ENCODE measurements at regions not wholly inside any gene's neighbourhood (a gene's known extent, or its start where the extent isn't known, plus 50 kb on each side); places are given as distances from the start of the nearest gene placed in this dataset.

- H2BK20ac ChIP-seq (ENCODE audit: low read depth, low read length, poor library complexity, severe bottlenecking), result no peak overlapping the region
- no peaks in the 10 kb centered on the region for H3K79me1 ChIP-seq (ENCODE audit: insufficient read depth, low read depth, low read length, poor library complexity, severe bottlenecking)
- no peaks in the 10 kb centered on the region for H3K79me2 ChIP-seq (ENCODE audit: insufficient read depth, low read length)
- H3K4ac ChIP-seq (ENCODE audit: low read depth, low read length), result no peak overlapping the region
- no peak overlapping the region for H2BK120ac ChIP-seq (ENCODE audit: low read depth, low read length, poor library complexity, severe bottlenecking)
- Mint-ChIP-seq H3K4me3 (no peak overlapping the region), H3K4me1 (no peaks in the 10 kb centered on the region), H3K36me3 (ENCODE audit: insufficient read depth in 1 of 3, low read depth in 3 of 3) (peaks cover 0 to 6% (median 0%) of the 10 kb centered on the region in 3 experiments; a peak in 2 of 7 replicates), H3K9me3 (peaks cover 3 to 12% of the 10 kb centered on the region in 2 experiments; a peak in 3 of 5 replicates), H3K27ac (peak overlapping the region in 1 of 3 experiments; percentile 70; a peak in 1 of 7 replicates), H3K27me3 (ENCODE audit: low read depth) (peaks cover 15% of the 10 kb centered on the region)
- no peak overlapping the region for H3K18ac ChIP-seq (ENCODE audit: insufficient read length, low read depth, low read length)
- H2BK12ac ChIP-seq (ENCODE audit: insufficient read length, low read depth, low read length), result no peak overlapping the region
- H3K23me2 ChIP-seq (ENCODE audit: insufficient read length, low read depth, low read length, poor library complexity, severe bottlenecking), result no peaks in the 10 kb centered on the region
- DNase-seq, result no peak
- H3K14ac ChIP-seq (ENCODE audit: insufficient read depth, low read length), result no peak overlapping the region
- H4K91ac ChIP-seq (ENCODE audit: insufficient read length, low read depth, low read length), result no peak overlapping the region
- no peak overlapping the region for H4K5ac ChIP-seq (ENCODE audit: insufficient read length, low read depth, low read length)
- no peak overlapping the region for H3K4me2 ChIP-seq (ENCODE audit: insufficient read depth, insufficient read length, low read length)
- no peak overlapping the region for H3T11ph ChIP-seq (ENCODE audit: low read length)
- no peak overlapping the region for H3K23ac ChIP-seq (ENCODE audit: insufficient read length, low read depth, low read length)
- no peaks in the 10 kb centered on the region for H3K4me1 ChIP-seq (ENCODE audit: insufficient read depth, low read length)
- H2AK5ac ChIP-seq (ENCODE audit: insufficient read length, low read length), result no peak overlapping the region
- no peaks in the 10 kb centered on the region for H3K27me3 ChIP-seq (ENCODE audit: insufficient read depth, low read length)
- H3K27ac ChIP-seq (ENCODE audit: insufficient read length, low read depth, low read length), result no peak overlapping the region
- peaks cover 7% of the 10 kb centered on the region for H3K9me3 ChIP-seq (ENCODE audit: control insufficient read depth, low read depth, low read length)
- H4K20me1 ChIP-seq (ENCODE audit: control insufficient read depth, insufficient read depth, insufficient read length), result no peaks in the 10 kb centered on the region
- TF ChIP-seq, protein P1, sequence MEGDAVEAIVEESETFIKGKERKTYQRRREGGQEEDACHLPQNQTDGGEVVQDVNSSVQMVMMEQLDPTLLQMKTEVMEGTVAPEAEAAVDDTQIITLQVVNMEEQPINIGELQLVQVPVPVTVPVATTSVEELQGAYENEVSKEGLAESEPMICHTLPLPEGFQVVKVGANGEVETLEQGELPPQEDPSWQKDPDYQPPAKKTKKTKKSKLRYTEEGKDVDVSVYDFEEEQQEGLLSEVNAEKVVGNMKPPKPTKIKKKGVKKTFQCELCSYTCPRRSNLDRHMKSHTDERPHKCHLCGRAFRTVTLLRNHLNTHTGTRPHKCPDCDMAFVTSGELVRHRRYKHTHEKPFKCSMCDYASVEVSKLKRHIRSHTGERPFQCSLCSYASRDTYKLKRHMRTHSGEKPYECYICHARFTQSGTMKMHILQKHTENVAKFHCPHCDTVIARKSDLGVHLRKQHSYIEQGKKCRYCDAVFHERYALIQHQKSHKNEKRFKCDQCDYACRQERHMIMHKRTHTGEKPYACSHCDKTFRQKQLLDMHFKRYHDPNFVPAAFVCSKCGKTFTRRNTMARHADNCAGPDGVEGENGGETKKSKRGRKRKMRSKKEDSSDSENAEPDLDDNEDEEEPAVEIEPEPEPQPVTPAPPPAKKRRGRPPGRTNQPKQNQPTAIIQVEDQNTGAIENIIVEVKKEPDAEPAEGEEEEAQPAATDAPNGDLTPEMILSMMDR (conservative IDR thresholded peaks at IDR 0.05), result no peak
- no CpG with 5 or more reads among the region's 1 CpG for WGBS (ENCODE audit: extremely low coverage, insufficient read length, low lambda C conversion rate)
- H3K9ac ChIP-seq (ENCODE audit: extremely low read depth, insufficient read length, low read length), result no peak overlapping the region
- no peak overlapping the region for H2BK5ac ChIP-seq (ENCODE audit: insufficient read length, low read length)
- H3K56ac ChIP-seq (ENCODE audit: insufficient read length, low read depth, low read length), result no peak overlapping the region
- H2AFZ ChIP-seq (ENCODE audit: low read length), result no peak overlapping the region
- H4K8ac ChIP-seq (replicated peaks; ENCODE audit: insufficient read length, low read depth, low read length), result no peak overlapping the region
- no peak overlapping the region for H2BK15ac ChIP-seq (ENCODE audit: low read depth, low read length)
Measured at GRCh38 chr11:76270389-76270788, 64.1 kb upstream of the WNT11 start.

All from H9 (cell line).